Skin epidermis (tissue), 12 donors: ENCODE measurements at regions not wholly inside any gene's neighbourhood (a gene's known extent, or its start where the extent isn't known, plus 50 kb on each side); places are given as distances from the start of the nearest gene placed in this dataset.

Experiments used
- H3K27ac ChIP-seq, 21 experiments: fragments of 200-600 bp; sonication (generic) in 11 of 21; one replicate each; pipeline ENCODE4 v1.5.0; 2020; ENCODE audit warnings: mild to moderate bottlenecking in 3 of 21, inconsistent platforms in 2 of 21, moderate library complexity in 2 of 21
- H3K4me3 ChIP-seq, 7 experiments: fragments of 200-600 bp; sonication (generic) in 2 of 7; one replicate each; pipeline ENCODE4 v1.5.0; 2020; ENCODE audit warnings: inconsistent platforms in 2 of 7, mild to moderate bottlenecking in 2 of 7, moderate library complexity in 1 of 7

DNA sequence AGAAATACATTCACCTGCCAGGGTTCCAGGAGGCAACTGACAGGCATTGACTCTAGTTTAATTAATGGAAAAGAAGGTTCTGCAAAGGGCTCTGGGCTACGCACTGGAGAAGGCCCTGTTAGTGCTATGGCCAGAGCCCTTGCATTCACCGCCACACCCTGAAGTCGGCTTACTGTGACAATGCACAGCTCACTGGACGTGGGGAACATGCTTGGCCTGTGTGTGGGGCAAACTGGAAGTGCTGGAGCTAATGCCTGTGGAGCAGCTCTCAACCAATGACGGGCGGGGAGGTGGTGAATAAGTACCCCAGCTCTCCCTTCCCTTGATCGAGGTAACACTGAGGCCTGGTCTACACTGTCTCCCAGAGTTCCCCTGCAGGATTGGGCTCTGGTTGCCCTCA lies 209.8 kb downstream of the HAUS1 start:
- Histone ChIP-seq H3K27ac (no peak overlapping the region), H3K4me3 (no peak overlapping the region)

DNA sequence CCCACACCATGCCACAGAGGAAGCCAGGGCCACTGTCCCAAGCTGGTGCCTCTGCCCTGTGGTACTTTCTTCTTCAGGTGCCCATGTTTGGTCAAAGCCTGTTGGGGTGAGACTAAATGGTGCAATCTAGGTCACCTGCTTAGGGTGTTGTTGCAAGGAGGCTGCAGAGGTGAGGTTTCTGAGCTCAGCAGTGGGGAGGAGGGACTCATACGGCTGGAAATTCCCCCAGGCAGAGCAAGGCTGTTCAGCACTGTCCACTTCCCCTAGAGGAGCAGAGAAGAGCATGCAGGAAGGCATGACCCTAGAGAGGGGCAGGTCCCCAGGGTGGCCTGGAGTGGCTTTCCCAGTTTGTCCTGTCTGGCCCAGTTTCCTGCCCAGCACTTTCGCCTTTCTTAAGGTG lies 211.0 kb downstream of the HAUS1 start:
- H3K4me3 ChIP-seq: no peak overlapping the region
- H3K27ac ChIP-seq: no peak overlapping the region

DNA sequence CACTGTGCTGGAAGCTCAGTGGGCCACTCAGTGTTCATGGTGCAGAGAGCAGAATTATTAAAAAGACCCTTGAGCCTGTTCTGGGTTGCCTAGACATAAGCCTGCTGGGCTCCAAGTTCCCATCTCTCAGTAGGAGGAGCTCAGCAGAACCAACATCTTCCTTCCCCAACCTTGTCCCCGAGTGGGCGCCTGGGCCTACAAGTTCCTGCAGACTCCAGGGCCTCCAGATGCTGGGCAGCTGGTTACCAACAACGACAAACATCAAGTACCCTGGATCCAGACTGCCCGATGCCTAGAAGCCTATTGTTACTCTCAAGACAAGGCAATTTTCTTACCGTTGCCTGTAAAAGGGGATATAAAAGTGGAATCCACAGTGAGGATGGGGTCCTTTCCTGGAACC lies 214.2 kb downstream of the HAUS1 start:
- H3K27ac ChIP-seq: no peak overlapping the region
- no peak overlapping the region for H3K4me3 ChIP-seq

DNA sequence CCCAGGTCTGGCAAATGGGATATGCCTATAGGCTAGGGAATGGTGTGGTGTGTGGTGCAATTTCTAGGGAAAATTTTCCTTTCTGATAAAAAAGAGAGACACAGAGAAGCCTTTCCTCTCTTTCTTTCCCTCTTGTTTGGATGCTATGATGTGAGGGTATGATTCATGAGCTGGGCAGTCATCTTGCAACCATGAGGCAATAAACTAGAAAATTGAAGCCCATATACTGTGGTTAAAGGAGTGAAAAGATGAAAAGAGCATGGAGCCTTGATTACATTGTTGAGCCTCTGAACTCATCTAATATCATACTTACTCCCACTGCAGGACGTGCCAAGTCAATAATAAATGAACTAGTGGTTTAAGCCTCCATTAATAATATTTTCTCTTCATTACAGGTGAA lies 215.6 kb downstream of the HAUS1 start:
- no peak overlapping the region for H3K27ac ChIP-seq
- no peak overlapping the region for H3K4me3 ChIP-seq

DNA sequence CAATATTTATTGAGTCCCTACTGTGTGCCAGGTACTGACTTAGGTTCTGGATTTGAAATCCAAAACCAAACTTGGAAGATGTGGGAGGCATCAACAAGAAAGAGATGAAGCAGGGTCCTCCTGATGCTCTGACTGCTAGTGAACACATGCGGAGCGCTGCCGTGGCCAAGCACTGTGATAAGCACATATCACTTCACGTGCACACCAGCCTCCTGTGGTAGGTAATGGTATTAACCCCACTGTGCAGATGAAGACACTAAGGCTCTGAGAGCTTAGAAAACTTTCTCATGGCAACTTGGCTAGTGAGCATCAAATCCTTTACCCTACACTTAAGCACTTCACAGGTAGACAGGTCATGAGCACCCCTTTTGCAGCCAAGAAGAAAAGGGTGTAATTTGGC lies 216.1 kb downstream of the HAUS1 start:
- H3K27ac ChIP-seq: no peak overlapping the region
- H3K4me3 ChIP-seq: no peak overlapping the region

DNA sequence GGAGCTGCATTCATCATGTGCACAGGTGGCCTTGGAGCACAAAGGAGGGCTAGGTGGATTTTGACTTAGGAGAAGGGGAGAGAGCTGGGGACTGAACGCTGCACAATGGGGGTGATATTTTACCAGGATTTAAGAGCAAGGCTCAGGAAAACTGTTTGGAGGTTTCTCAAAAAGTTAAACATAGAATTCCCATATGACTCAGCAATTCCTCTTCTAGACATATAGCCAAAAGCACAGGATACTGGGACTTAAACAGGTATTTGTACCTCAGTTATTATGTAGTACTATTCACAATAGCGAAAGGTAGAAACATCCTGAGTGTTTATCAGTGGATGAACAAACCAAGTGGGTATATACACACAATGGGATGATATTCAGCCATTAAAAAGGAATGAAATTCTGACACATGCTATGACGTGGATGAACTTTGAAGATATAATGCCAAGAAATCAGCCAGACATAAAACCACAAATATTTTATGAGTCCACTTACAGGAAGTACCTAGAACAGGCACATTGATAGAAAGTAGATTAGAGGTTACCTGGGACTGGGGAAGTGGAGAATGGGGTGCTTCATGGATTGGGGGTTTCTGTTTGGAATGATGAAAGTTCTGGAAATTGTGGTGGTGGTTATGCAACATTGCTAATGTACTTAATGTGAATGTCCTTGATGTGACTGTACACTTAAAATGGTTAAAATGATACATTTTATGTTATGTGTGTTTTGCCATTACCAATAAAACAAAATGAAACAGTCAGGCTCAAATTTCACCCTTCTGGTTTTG lies 216.9 kb downstream of the HAUS1 start:
- Histone ChIP-seq H3K27ac (no peak overlapping the region), H3K4me3 (no peak overlapping the region)

DNA sequence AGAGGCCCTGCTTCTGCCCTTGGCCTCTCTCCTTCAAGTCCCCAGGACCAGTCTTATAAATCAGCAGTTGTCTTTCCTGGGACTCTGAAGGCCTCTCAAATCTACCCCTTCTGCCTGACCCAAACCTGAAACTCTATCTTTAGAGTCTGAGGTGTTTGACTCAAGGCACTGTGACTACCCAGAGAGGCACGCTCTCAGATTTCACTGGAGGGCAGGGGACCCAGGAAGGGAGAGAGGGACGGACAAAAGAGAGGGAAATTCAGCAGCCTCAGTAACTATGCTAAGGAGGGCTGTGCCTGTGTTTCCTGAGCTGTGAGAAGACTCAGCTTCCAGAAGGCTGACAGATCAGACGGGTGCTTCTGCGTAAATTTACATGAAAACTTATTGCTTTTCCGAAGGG lies 217.8 kb downstream of the HAUS1 start:
- H3K27ac ChIP-seq: no peak overlapping the region
- H3K4me3 ChIP-seq: no peak overlapping the region

- Histone ChIP-seq H3K27ac (no peak overlapping the region), H3K4me3 (no peak overlapping the region)
These were observed 218.3 kb downstream of the HAUS1 start for GRCh38 chr18:46322411-46322891.

DNA sequence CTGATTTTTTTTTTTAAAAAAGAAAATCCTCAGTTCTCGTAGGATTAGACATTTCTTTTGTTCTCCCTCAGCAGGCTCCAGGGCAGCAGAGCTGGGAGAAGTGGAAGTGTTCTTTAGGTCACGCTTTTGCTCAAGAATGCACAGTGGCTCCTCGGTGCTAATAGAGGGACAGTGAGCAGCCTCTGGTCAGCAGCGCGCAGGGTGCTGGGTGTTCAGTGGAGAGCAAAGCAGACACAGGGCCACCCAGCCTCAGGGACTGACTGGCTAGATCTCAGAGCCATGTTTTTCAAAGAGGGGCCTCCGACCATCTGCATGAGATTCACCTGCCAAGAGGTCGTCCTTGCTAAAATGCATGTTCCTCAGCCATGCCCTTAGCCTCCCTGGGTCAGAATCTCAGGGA lies 218.8 kb downstream of the HAUS1 start:
- Histone ChIP-seq H3K4me3 (no peak overlapping the region), H3K27ac (no peak overlapping the region)

GRCh38 chr18:46324087-46324955 lies 220.1 kb downstream of the HAUS1 start:
- H3K4me3 ChIP-seq: no peak overlapping the region

DNA sequence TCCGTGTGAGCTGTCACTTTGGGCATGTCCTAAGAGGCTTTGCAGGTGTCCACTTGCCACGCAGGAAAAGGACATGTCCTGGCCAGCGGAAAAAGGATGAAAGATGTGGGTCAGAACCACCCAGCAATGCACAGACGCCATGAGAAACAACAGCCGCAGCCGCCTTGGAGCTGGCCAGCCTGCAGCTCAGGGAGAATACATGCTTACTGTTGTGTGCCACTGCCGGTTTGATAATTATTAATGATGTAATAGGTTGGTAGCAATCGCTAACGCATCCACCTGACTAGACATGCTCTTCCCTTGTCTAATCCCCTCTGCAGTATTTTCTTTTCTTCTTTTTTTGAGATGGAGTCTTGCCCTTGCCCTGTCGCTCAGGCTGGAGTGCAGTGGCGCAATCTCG lies 221.7 kb downstream of the HAUS1 start:
- peak overlapping the region in 8 of 21 experiments; percentile 2 to 63 (median 34) for H3K27ac ChIP-seq
- H3K4me3 ChIP-seq: peak overlapping the region in 1 of 7 experiments; percentile 22

More at GRCh38 chr18:46324087-46324955, 220.1 kb downstream of the HAUS1 start:
- H3K27ac ChIP-seq: no peak overlapping the region

GRCh38 chr18:46329736-46330246 lies 225.6 kb downstream of the HAUS1 start:
- Histone ChIP-seq H3K4me3 (no peak overlapping the region), H3K27ac (no peak overlapping the region)

GRCh38 chr18:46331316-46331715 lies 227.1 kb downstream of the HAUS1 start:
- H3K27ac ChIP-seq: no peak overlapping the region

DNA sequence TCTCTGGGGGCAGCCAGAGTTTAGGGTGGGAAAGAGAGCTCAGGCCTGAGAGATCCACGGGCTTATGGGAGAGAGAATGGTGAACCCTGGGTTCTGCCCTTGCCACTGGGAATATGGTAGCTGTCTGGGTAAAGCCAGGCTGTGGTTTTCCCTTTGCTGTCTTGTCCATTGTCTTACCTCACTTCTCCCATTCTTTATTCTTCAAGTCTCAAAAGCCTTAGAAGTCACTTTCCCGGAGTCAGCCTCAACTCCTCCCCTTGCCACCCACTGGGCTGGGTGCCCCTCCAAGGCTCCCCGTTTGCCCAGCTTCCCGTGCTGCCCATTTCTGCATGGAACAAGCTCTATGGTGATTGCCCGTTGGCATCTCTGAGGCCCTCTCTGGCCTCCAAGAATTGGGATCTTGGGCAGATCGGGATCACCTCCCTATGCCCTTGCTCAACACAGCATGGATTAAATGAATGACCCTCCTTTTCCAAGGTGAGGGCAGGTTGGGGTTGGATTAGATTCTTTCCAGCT lies 228.2 kb downstream of the HAUS1 start:
- no peak overlapping the region for H3K4me3 ChIP-seq
- no peak overlapping the region for H3K27ac ChIP-seq

More at GRCh38 chr18:46331316-46331715, 227.1 kb downstream of the HAUS1 start:
- H3K4me3 ChIP-seq: no peak overlapping the region

GRCh38 chr18:46332921-46333341 lies 228.7 kb downstream of the HAUS1 start:
- peak overlapping the region in 4 of 7 experiments; percentile 45 to 63 (median 55) for H3K4me3 ChIP-seq
- H3K27ac ChIP-seq: peak overlapping the region in 1 of 21 experiments; percentile 33

- H3K4me3 ChIP-seq: peak overlapping the region; percentile 32 to 63 (median 47)
- H3K27ac ChIP-seq: peak overlapping the region in 2 of 21 experiments; percentile 16 to 33
These were observed 229.4 kb downstream of the HAUS1 start for GRCh38 chr18:46333431-46334135.

DNA sequence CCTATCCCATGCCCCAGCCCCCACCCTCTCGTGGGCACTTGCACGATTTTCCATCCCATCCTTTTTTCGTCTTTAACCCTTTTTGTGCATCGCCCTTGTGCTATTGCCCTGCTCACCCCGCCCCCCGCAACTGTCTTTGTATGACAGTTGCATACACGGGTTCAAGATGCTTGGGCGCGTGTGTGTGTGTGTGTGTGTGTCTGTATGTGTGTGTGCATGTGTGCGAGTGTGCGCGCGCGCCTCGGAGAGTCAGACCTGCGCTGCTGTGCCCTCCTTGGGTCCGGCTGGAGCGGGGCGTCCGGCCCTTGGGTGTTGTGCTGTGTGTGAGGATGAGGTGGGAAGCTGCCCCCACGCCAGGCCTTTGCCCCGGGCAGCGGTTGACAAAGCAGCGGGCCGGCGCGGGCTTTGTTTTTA lies 230.7 kb downstream of the HAUS1 start:
- peak overlapping the region in 6 of 7 experiments; percentile 37 to 63 (median 50) for H3K4me3 ChIP-seq
- no peak overlapping the region for H3K27ac ChIP-seq

GRCh38 chr18:46335534-46336101 lies 231.4 kb downstream of the HAUS1 start:
- H3K4me3 ChIP-seq: peak overlapping the region in 2 of 7 experiments; percentile 54 to 63
- no peak overlapping the region for H3K27ac ChIP-seq
